SK-N-SH treated with all-trans-retinoic acid at 6 μM for 48 hours (cell line): ENCODE measurements at regions not wholly inside any gene's neighbourhood (a gene's known extent, or its start where the extent isn't known, plus 50 kb on each side); places are given as distances from the start of the nearest gene placed in this dataset.

ENCODE experiments used
- ISL1 ChIP-seq: fragments of 250-450 bp; sonication (Bioruptor Pico); IDR thresholded peaks from 2 replicates; pipeline ENCODE4 v2.1.2; 2022; ENCODE audit warnings: mild to moderate bottlenecking, moderate library complexity
- PPARA ChIP-seq: fragments of 250-450 bp; sonication (Bioruptor Pico); IDR thresholded peaks from 2 replicates; pipeline ENCODE4 v1.5.0; 2020; ENCODE audit warnings: mild to moderate bottlenecking, borderline replicate concordance
- RARB ChIP-seq: fragments of 250-450 bp; sonication (Bioruptor Pico); IDR thresholded peaks from 2 replicates; pipeline ENCODE4 v1.8.0; 2021; ENCODE audit warnings: mild to moderate bottlenecking, moderate library complexity
- TOX ChIP-seq: fragments of 250-450 bp; sonication (Bioruptor Pico); IDR thresholded peaks from 2 replicates; pipeline ENCODE4 v1.8.0; 2021; ENCODE audit warnings: mild to moderate bottlenecking, moderate library complexity, borderline replicate concordance
- ZFP30 ChIP-seq: fragments of 450-650 bp; formaldehyde crosslinking; IDR thresholded peaks from 2 replicates; pipeline ENCODE4 v1.5.0; 2022; ENCODE audit warnings: mild to moderate bottlenecking, moderate library complexity
- TF ChIP-seq, protein P1 (sequence below): fragments of 250-450 bp; sonication (Bioruptor Pico); IDR thresholded peaks from 2 replicates; pipeline ENCODE4 v1.8.0; 2020; ENCODE audit warnings: mild to moderate bottlenecking, moderate library complexity, borderline replicate concordance

DNA sequence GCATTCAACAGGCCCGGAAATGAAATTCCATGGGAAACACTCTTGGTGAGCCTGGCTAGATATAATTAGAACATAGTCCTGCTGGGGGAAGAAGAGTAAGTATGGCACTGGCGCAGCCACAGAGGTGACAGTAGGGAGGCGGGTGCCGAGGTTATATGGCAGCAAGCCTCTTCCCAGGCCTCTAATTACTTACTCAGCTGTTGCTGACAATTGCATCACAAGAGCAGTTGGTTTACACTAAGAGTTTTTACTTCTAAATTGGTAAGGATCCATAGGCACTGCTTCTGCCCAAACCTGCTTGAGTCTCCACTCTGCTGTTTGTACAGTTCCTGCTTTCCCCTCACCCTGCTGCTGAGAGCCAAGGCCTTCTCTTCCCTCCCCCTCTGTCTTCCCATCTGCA, 93.3 kb upstream of the DUSP5 start:
- no peak for TF ChIP-seq ISL1 (CRISPR knock-in tag)
- no peak for TF ChIP-seq PPARA (CRISPR knock-in tag)
- no peak for TF ChIP-seq TOX
- TF ChIP-seq ZFP30 (CRISPR knock-in tag), result no peak
- no peak for TF ChIP-seq RARB (CRISPR knock-in tag)
- TF ChIP-seq, protein P1, sequence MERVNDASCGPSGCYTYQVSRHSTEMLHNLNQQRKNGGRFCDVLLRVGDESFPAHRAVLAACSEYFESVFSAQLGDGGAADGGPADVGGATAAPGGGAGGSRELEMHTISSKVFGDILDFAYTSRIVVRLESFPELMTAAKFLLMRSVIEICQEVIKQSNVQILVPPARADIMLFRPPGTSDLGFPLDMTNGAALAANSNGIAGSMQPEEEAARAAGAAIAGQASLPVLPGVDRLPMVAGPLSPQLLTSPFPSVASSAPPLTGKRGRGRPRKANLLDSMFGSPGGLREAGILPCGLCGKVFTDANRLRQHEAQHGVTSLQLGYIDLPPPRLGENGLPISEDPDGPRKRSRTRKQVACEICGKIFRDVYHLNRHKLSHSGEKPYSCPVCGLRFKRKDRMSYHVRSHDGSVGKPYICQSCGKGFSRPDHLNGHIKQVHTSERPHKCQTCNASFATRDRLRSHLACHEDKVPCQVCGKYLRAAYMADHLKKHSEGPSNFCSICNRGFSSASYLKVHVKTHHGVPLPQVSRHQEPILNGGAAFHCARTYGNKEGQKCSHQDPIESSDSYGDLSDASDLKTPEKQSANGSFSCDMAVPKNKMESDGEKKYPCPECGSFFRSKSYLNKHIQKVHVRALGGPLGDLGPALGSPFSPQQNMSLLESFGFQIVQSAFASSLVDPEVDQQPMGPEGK (CRISPR knock-in tag), result no peak
